NB4 (cell line): ENCODE measurements at regions not wholly inside any gene's neighbourhood (a gene's known extent, or its start where the extent isn't known, plus 50 kb on each side); places are given as distances from the start of the nearest gene placed in this dataset.

Source experiments
- DNase-seq: peaks from one replicate; pipeline ENCODE4 v3.0.0; 2010; ENCODE audit warnings: low read depth
- H3K4me3 ChIP-seq: one replicate; pipeline ENCODE4 v1.5.1; 2011; ENCODE audit warnings: mild to moderate bottlenecking, low read depth, low read length, moderate library complexity
- CTCF ChIP-seq: IDR thresholded peaks from one replicate; pipeline ENCODE4 v1.5.1; 2012; ENCODE audit warnings: low read depth, low read length
- MAX ChIP-seq: IDR thresholded peaks from 2 replicates; pipeline ENCODE4 v1.6.1; 2011; ENCODE audit warnings: low read depth, low read length
- MYC ChIP-seq: IDR thresholded peaks from 2 replicates; pipeline ENCODE4 v1.6.1; 2011; ENCODE audit warnings: low read depth, low read length
- POLR2A ChIP-seq: IDR thresholded peaks from 2 replicates; pipeline ENCODE4 v1.6.1; 2011; ENCODE audit warnings: mild to moderate bottlenecking; ENCODE audit not compliant: insufficient read length; ENCODE audit errors: extremely low read depth

- H3K4me3 ChIP-seq, result no peak overlapping the region
- DNase-seq, result no peak
- TF ChIP-seq MAX (no peak), MYC (no peak), CTCF (no peak), POLR2A (no peak)
Measured at GRCh38 chr1:198913667-198914066, 274.8 kb downstream of the PTPRC start.

- H3K4me3 ChIP-seq, result no peak overlapping the region
- no peak for TF ChIP-seq MAX
- TF ChIP-seq CTCF, result no peak
- no peak for TF ChIP-seq POLR2A
- no peak for TF ChIP-seq MYC
- no peak for DNase-seq
Measured at GRCh38 chr1:198915327-198916231, 276.7 kb downstream of the PTPRC start.

GRCh38 chr1:198917226-198917625, 278.4 kb downstream of the PTPRC start:
- TF ChIP-seq CTCF, result no peak
- no peak for TF ChIP-seq MYC
- TF ChIP-seq POLR2A, result no peak
- TF ChIP-seq MAX, result no peak
- no peak for DNase-seq
- H3K4me3 ChIP-seq, result no peak overlapping the region

- no peak overlapping the region for H3K4me3 ChIP-seq
- TF ChIP-seq MYC (no peak), MAX (no peak), CTCF (no peak)
- no peak for DNase-seq
Measured at GRCh38 chr1:198918920-198919319, 280.1 kb downstream of the PTPRC start.

- DNase-seq, result peak; percentile 37
Measured at GRCh38 chr1:198919667-198920398, 281.0 kb downstream of the PTPRC start.

More at GRCh38 chr1:198919667-198920398, 281.0 kb downstream of the PTPRC start:
- TF ChIP-seq MYC (no peak), POLR2A (peak; percentile 13)
- H3K4me3 ChIP-seq, result no peak overlapping the region
